ENCODE measurements at regions not wholly inside any gene's neighbourhood (a gene's known extent, or its start where the extent isn't known, plus 50 kb on each side); places are given as distances from the start of the nearest gene placed in this dataset.
A peak's percentile ranks its signal among the peaks of the same experiment; 100 is the strongest.

DNA sequence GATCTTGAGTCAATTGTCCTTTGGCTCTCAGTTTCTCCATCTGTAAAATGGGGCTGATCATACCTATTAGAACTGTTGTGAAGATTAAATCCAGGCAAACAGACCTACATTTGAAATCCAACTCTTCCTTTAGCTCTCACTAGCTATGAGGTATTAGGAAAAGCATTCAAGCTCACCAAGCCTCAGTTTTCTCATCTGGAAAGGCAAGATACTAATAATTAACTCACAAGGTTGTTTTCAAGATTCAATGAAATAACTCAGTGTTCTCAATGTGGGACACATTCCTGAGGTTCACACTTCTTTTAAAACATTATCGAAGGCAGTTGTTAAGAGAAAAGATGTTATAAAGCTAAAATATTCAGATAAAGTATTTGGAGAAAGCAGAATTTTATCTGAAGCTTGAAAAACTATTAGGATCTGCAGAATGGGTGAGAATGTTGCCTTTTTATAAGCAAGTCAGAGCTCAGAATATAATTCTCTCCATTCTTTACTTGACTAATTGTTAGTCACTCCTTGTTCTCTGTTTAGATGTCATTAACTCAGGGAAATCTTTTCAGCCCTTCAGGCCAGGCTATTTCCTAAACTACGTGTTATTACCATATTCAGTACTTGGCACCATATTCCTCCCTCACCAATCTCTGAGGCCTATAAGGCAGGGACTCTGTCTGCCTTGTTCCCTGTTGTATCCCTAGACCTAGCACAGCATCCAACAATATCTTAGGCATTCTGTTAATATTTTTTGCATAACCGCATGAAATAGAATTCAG, 72.0 kb upstream of the VAV3 start:
- no peak overlapping the region for H3K4me3 ChIP-seq
- ChIA-PET CTCF (no interaction called here), POLR2A (no interaction called here)
- no peak for ATAC-seq
- DNase-seq (ENCODE audit: low read depth in 1 of 2, low spot score in 1 of 2) = no peak
- H3K4me2 ChIP-seq = no peak overlapping the region
- 46% methylated on average over 3 of the region's 3 CpGs for WGBS (ENCODE audit: missing lambda C conversion rate)
- no peak for FAIRE-seq
- no peak for TF ChIP-seq RFX5 (IDR thresholded peaks at IDR 0.05)
- TF ChIP-seq SREBF2 (IDR thresholded peaks at IDR 0.05) = no peak
- TF ChIP-seq HOXB5 (CRISPR knock-in tag; IDR thresholded peaks at IDR 0.05) = no peak
- TF ChIP-seq KDM1A (IDR thresholded peaks at IDR 0.05; ENCODE audit: low read depth) = no peak
- TF ChIP-seq ZSCAN20 (CRISPR knock-in tag; IDR thresholded peaks at IDR 0.05) = no peak
- TF ChIP-seq CHD2 (IDR thresholded peaks at IDR 0.05; ENCODE audit: low read length, partially characterized antibody) = no peak
- TF ChIP-seq, protein P1, sequence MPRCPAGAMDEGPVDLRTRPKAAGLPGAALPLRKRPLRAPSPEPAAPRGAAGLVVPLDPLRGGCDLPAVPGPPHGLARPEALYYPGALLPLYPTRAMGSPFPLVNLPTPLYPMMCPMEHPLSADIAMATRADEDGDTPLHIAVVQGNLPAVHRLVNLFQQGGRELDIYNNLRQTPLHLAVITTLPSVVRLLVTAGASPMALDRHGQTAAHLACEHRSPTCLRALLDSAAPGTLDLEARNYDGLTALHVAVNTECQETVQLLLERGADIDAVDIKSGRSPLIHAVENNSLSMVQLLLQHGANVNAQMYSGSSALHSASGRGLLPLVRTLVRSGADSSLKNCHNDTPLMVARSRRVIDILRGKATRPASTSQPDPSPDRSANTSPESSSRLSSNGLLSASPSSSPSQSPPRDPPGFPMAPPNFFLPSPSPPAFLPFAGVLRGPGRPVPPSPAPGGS (IDR thresholded peaks at IDR 0.05) = no peak
- no peak overlapping the region for H3K27ac ChIP-seq
- H3K9me3 ChIP-seq = no peaks in the 10 kb centered on the region
- H3K4me1 ChIP-seq = no peaks in the 10 kb centered on the region

DNA sequence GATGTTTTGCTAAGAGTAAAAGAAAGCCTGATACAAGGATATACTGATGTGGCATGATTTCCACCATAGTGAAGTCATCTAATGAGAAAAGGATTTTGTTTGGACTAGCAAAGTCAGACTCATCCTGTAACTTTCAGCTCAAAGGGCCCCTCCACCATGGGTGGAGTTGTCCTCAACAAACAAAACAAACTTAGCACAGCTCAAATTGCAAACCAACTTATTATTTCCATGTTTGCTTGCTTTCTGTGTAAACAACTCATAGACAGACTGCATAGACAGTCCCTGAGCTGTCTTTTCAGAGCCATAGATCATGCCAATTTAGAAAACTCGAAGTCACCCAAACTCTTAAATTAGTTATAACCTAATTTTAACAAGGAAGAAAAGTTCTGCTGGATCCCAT, 69.4 kb upstream of the VAV3 start:
- no peaks in the 10 kb centered on the region for H3K9me3 ChIP-seq
- ATAC-seq = peak in 1 of 2 experiments; percentile 92; a peak in 3 of 6 replicates
- TF ChIP-seq HOXB5 (CRISPR knock-in tag; IDR thresholded peaks at IDR 0.05) = no peak
- TF ChIP-seq CHD2 (IDR thresholded peaks at IDR 0.05; ENCODE audit: low read length, partially characterized antibody) = no peak
- TF ChIP-seq, protein P1 (IDR thresholded peaks at IDR 0.05) = no peak
- no peak for TF ChIP-seq HOXA7 (CRISPR knock-in tag; IDR thresholded peaks at IDR 0.05)
- no peak for TF ChIP-seq EHMT2 (IDR thresholded peaks at IDR 0.05; ENCODE audit: low read depth)
- no peak for TF ChIP-seq KDM1A (IDR thresholded peaks at IDR 0.05; ENCODE audit: low read depth)
- TF ChIP-seq ZFP36 (IDR thresholded peaks at IDR 0.05; ENCODE audit: borderline replicate concordance, partially characterized antibody) = no peak
- no peak for TF ChIP-seq ZSCAN20 (CRISPR knock-in tag; IDR thresholded peaks at IDR 0.05)
- H3K27ac ChIP-seq = no peak overlapping the region
- POLR2A ChIA-PET = no interaction called here
- CTCF ChIA-PET = no interaction called here
- FAIRE-seq = no peak
- peak in 1 of 2 experiments; percentile 39 for DNase-seq (ENCODE audit: low read depth in 1 of 2, low spot score in 1 of 2)
- no peaks in the 10 kb centered on the region for H3K4me1 ChIP-seq
- H3K4me3 ChIP-seq = no peak overlapping the region
- 0% methylated on average over 1 of the region's 1 CpG for WGBS (ENCODE audit: missing lambda C conversion rate)
- H3K4me2 ChIP-seq = no peak overlapping the region

DNA sequence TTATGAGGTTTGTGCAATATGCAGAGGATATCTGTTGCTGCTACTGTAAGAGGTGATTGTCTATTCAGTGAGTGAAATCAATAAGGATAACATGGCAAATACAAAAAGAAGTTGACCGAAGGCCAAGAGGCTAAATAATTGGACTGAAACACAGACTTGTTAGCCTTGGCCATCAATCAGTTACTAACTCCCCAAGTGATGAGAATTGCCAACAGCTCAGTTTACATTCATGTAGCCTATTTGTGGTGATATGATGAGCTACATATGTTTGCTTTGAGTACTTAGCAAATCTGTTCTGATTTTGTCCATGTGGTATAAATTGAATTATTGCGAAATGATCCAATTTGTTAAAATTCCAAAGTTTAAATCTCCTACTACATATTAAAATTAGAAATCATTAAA, 68.6 kb upstream of the VAV3 start:
- WGBS (ENCODE audit: missing lambda C conversion rate) = 75% methylated on average over 2 of the region's 2 CpGs
- ChIA-PET CTCF (no interaction called here), POLR2A (no interaction called here)
- Histone ChIP-seq H3K4me3 (no peak overlapping the region), H3K4me1 (no peaks in the 10 kb centered on the region), H3K4me2 (no peak overlapping the region), H3K9me3 (no peaks in the 10 kb centered on the region), H3K27ac (no peak overlapping the region)
- ATAC-seq = no peak
- no peak for DNase-seq (ENCODE audit: low read depth in 1 of 2, low spot score in 1 of 2)
- FAIRE-seq = no peak
- no peak for TF ChIP-seq POLR2AphosphoS2 (conservative IDR thresholded peaks at IDR 0.05; ENCODE audit: low read length)
- peak in 1 of 2 experiments; percentile 36; a peak in 1 of 4 replicates for TF ChIP-seq CEBPB (IDR thresholded peaks at IDR 0.05)
- no peak for TF ChIP-seq ZNF302 (CRISPR knock-in tag; IDR thresholded peaks at IDR 0.05)

DNA sequence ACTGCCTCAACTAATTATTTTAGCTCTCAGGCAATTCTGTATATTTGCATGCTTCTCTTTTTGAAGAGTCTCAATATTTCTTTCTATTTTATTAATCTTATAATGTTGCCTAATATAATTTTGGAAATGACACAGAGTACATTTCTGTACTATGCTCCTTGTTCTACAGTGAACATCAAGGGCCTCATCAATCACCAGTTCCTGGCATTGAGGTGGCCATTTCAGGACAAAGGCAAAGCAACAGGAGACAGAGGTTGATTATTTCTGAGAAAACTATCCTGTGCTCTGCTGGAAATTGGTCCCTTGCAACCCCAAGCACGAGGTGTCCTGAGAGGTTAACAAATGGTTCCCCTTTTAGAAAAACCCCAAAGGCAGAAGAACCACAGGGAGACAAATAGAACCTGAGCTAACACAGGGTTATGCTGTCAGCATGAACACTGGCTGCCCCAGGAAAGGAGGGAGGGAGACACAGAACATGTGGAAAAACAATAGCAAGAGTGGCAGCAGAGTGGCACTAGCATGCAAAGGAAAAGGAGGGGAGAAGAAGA, 63.9 kb upstream of the VAV3 start:
- TF ChIP-seq JUN (IDR thresholded peaks at IDR 0.05) = no peak
- TF ChIP-seq HOXB5 (CRISPR knock-in tag; IDR thresholded peaks at IDR 0.05) = no peak
- no peak for TF ChIP-seq POLR2AphosphoS2 (conservative IDR thresholded peaks at IDR 0.05; ENCODE audit: low read length)
- no peak for TF ChIP-seq SMC3 (IDR thresholded peaks at IDR 0.05)
- TF ChIP-seq ZC3H11A (IDR thresholded peaks at IDR 0.05) = no peak
- no peak for TF ChIP-seq TFCP2L1 (CRISPR knock-in tag; IDR thresholded peaks at IDR 0.05)
- TF ChIP-seq, protein P2, sequence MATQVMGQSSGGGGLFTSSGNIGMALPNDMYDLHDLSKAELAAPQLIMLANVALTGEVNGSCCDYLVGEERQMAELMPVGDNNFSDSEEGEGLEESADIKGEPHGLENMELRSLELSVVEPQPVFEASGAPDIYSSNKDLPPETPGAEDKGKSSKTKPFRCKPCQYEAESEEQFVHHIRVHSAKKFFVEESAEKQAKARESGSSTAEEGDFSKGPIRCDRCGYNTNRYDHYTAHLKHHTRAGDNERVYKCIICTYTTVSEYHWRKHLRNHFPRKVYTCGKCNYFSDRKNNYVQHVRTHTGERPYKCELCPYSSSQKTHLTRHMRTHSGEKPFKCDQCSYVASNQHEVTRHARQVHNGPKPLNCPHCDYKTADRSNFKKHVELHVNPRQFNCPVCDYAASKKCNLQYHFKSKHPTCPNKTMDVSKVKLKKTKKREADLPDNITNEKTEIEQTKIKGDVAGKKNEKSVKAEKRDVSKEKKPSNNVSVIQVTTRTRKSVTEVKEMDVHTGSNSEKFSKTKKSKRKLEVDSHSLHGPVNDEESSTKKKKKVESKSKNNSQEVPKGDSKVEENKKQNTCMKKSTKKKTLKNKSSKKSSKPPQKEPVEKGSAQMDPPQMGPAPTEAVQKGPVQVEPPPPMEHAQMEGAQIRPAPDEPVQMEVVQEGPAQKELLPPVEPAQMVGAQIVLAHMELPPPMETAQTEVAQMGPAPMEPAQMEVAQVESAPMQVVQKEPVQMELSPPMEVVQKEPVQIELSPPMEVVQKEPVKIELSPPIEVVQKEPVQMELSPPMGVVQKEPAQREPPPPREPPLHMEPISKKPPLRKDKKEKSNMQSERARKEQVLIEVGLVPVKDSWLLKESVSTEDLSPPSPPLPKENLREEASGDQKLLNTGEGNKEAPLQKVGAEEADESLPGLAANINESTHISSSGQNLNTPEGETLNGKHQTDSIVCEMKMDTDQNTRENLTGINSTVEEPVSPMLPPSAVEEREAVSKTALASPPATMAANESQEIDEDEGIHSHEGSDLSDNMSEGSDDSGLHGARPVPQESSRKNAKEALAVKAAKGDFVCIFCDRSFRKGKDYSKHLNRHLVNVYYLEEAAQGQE (IDR thresholded peaks at IDR 0.05) = no peak
- TF ChIP-seq FOXS1 (CRISPR knock-in tag; IDR thresholded peaks at IDR 0.05) = no peak
- ChIA-PET POLR2A (no interaction called here), CTCF (no interaction called here)
- Histone ChIP-seq H3K27ac (no peak overlapping the region), H3K4me1 (no peaks in the 10 kb centered on the region), H3K4me2 (no peak overlapping the region), H3K9me3 (no peaks in the 10 kb centered on the region), H3K4me3 (no peak overlapping the region)
- DNase-seq (ENCODE audit: low read depth in 1 of 2, low spot score in 1 of 2) = no peak
- ATAC-seq = no peak
- no peak for FAIRE-seq
- 0% methylated on average over 1 of the region's 1 CpG for WGBS (ENCODE audit: missing lambda C conversion rate)
